GM21515 (cell line): ENCODE measurements at regions not wholly inside any gene's neighbourhood (a gene's known extent, or its start where the extent isn't known, plus 50 kb on each side); places are given as distances from the start of the nearest gene placed in this dataset.
"Not testable (repeated sequence)": the region's sequence is repeated elsewhere in the genome, so short reads cannot be mapped to it uniquely, and the experiment has no call there.

Experiments used
- ATAC-seq: cut with Tn5 transposase; IDR thresholded peaks from one replicate; pipeline ENCODE4 v1.9.1; 2021; ENCODE audit not compliant: unreplicated experiment

GRCh38 chr2:87662316-87663290 lies 85.3 kb upstream of the PLGLB2 start:
- ATAC-seq, result not testable (repeated sequence)

GRCh38 chr2:87663347-87663746 lies 84.5 kb upstream of the PLGLB2 start:
- ATAC-seq, result not testable (repeated sequence)

- ATAC-seq, result not testable (repeated sequence)
These were observed 80.9 kb upstream of the PLGLB2 start for GRCh38 chr2:87667027-87667426.

GRCh38 chr2:87668361-87668760 lies 79.5 kb upstream of the PLGLB2 start:
- not testable (repeated sequence) for ATAC-seq

DNA sequence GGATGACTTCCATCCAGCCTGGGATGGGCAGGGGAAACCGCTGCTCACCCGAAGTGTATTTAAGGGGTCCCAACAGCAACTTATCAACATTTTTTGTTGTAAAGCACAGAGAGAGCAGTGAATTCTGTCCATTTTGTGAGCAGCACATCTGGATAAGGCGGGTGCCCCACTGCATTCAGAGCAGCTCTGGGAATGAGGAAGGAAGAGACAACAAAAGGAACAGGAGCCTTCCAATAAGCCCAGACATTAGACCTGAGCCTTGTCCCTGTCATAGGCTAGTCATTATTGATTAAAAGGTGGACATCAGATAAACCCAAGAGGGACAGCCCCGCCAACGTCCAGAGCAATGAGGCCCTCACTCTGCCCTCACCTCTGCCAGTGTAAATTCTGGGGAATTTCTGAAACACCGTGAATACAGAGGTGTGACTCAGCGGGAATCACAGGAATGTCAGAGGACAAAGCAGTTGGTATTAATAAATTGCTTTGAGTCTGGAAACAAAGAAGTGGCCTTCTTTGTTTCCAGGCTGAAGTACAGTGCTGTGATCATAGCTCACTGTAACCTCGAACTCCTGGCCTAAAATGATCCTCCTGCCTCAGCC lies 78.2 kb upstream of the PLGLB2 start:
- ATAC-seq, result not testable (repeated sequence)

DNA sequence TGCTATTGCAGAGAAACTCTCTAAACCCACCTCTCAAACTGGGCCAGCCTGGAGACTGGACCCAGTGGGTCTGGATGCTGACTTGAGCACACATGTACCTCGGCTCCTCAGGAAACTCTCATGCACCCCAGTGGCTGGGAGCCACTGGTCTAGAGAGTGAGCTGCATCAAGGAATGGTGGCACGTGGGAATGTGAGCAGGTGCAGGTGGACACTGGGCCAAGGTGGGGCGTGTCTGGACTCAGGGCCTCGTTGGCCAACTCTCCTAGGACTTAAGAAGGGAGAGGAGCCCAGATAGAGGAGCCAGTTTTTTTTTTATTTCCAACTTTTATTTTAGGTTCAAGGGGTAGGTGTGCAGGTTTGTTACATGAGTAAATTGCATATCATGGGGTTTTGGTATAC lies 75.5 kb upstream of the PLGLB2 start:
- ATAC-seq, result not testable (repeated sequence)

- not testable (repeated sequence) for ATAC-seq
These were observed 73.2 kb upstream of the PLGLB2 start for GRCh38 chr2:87674729-87675128.

DNA sequence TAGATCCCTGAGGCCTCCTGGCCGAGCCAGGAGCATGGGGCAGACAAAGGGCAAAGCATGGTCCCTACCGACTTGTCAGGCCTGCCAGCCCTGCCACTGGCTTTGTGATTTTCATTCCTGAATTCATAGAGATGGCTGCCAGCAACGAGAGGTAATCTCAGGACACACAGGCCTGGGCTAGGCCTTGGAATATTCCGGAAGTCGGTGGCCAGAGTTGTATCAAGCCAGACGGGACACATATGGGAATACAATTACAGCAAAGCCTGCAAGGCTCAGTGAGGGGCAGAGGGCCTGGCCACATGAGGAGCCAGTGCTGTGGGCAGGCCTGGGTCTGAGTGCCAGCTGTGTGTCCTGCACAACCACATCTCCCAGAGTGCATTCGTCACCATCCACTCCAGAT lies 72.4 kb upstream of the PLGLB2 start:
- not testable (repeated sequence) for ATAC-seq

GRCh38 chr2:87677421-87677923 lies 70.4 kb upstream of the PLGLB2 start:
- ATAC-seq, result not testable (repeated sequence)

- ATAC-seq, result not testable (repeated sequence)
These were observed 69.1 kb upstream of the PLGLB2 start for GRCh38 chr2:87678742-87679173.

GRCh38 chr2:87679950-87680349 lies 67.9 kb upstream of the PLGLB2 start:
- not testable (repeated sequence) for ATAC-seq

- not testable (repeated sequence) for ATAC-seq
These were observed 67.2 kb upstream of the PLGLB2 start for GRCh38 chr2:87680691-87681090.

GRCh38 chr2:87683451-87683850 lies 64.4 kb upstream of the PLGLB2 start:
- ATAC-seq, result not testable (repeated sequence)

DNA sequence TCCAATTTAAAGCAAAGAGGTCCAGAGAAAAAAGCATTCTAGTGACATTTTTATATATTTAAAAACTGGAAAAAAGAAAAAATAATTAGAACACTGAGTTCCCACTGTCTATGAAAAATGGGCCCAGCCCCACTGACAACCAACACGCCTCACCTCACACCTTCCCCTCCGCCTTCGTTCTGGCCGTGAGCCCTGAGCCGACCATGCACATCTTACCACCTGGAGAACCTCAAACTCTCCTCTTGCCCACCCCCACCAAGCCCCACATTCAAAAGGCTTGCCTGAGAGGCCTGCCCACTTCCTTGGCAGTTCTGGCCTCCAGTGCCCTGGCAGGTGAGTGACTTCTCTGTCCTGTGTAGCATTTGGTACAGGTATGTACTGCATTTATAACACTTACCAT lies 63.9 kb upstream of the PLGLB2 start:
- not testable (repeated sequence) for ATAC-seq

GRCh38 chr2:87685558-87685957 lies 62.3 kb upstream of the PLGLB2 start:
- ATAC-seq, result not testable (repeated sequence)

- ATAC-seq, result not testable (repeated sequence)
These were observed 60.9 kb upstream of the PLGLB2 start for GRCh38 chr2:87686873-87687549.

DNA sequence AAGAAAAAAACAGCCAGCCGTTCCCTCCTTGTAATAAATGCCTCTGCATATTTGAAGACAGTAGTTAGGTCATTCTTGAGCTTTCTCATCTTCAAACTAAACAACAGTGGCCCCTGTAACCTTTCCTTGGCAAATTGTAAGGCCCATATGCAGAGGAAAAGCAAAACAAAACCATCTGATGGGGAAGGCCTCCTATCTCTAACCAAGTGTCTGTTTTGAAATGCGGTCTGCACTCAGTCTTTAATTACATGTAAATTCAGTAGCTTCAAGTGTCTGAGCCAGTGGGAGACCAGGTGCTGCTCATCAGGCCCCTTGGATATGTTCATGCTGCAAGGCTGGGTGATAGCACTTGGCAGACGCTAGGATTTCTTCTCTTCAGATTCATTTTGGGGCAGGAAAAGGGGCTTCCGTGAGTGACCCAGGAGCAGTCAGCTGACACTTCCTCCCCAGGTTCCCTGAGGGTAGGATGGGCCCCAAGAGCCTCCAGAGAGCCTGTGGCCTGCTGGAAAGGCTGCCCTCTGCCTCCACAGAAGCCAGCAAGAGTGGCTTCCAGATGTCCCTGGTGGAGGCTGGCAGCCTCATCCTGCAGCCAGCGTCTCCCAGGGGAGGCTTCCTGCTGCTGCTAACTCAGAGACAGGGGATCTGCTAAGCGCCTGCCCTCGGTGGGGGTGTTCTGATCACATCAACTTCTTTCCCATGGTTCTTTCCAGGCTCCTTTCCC lies 60.2 kb upstream of the PLGLB2 start:
- ATAC-seq, result not testable (repeated sequence)

DNA sequence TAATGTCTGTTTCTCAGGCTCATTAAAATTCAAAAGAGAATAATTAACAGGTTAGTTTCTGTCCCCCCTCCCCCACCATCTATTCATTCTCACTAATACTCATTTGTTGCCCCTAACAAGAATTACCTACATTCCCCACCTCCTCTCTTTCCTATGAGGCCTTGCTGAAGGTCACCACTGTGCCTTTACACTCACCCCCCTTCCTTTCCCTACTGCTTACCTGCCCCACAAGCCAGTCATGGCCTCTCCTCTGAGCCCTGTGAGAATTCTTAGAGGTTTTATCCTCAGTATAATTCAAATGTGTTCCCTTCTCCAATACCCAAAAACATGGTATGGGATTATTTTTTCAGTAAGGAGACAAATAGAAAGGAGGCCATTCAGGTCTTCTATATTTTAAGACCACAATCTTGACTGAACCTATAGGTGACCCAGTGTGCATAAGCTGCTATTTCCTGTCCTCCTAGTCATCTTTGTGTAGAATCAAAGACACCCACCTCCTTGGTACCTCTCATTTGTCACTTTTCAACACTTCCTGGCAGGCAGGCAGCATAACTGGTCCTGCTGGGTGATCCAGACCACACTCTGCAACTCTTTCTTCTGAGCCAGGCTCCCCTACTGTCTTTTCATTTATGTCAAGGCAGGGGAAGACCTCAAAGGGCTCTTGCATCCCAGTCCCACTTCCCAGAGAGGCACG lies 55.8 kb upstream of the PLGLB2 start:
- ATAC-seq, result not testable (repeated sequence)

DNA sequence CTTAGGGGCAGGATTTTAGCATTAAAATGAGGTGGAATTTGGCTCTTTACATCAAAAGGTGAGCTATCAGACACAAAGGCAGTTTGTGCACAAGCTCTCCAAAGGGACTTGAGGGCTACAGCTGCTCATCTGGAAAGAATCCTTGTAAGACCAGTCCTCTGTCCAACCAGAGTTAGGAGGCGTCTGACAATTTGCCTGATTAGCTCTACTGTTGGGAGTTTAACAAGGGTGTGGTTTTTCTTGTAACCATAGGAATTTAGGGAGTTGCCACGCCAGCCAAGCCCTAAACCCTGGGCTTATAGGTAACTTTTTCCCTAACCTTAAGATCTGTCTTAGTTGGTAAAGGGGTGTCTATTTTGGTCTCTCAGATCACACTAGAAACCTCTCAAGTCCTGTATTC lies 55.0 kb upstream of the PLGLB2 start:
- not testable (repeated sequence) for ATAC-seq

GRCh38 chr2:87693882-87694281 lies 54.0 kb upstream of the PLGLB2 start:
- not testable (repeated sequence) for ATAC-seq
